EH (cell line): ENCODE measurements at regions not wholly inside any gene's neighbourhood (a gene's known extent, or its start where the extent isn't known, plus 50 kb on each side); places are given as distances from the start of the nearest gene placed in this dataset.
"Not testable (repeated sequence)": the region's sequence is repeated elsewhere in the genome, so short reads cannot be mapped to it uniquely, and the experiment has no call there.

Experiments used
- DNase-seq: peaks from one replicate; pipeline ENCODE4 v3.0.0-alpha.2; 2015; ENCODE audit warnings: low read depth

DNA sequence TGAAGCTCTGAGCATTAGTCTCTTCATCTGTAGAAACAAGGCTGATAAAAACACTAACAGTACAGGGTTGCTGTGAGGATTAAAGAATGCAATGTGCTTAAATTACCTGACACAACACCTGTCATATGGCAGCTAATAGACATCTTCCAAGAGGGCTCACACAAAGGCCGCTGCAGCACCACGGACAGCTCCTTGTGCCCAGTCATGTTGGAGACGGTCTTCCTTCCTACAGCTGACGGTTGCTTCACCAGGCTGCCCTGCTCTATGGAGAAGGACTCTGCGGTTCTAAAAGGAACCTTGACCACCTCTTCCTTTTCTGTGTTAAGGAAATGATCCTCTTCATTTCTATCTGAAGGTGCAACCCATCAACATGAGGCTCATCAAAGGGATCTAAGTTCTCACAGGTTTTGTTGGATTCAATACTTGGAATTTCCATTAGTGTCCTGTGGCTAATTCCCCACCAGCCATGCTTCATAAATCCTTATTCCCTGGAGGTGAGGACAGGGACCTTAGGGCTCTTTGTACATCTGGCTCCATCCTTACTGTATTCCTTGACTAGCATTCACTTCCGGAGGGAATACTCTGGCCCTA, 138.9 kb upstream of the CES5A start:
- peak; percentile 46 for DNase-seq

DNA sequence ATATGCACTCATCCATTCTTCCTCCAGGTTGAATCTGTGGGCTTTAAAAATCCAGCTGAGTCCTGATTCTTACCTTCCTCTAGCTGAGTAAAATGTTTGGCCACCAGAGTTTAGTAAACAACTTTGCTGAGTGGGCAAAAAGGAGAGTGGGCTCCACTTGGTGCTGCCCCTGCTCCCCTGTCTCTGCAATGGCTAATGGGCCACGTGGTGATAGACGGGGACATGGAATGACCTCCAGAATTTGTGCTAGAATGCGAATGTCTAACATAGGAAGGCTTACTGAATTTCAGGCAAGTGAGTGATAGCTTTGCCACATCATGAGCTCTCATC, 137.3 kb upstream of the CES5A start:
- DNase-seq, result no peak

DNA sequence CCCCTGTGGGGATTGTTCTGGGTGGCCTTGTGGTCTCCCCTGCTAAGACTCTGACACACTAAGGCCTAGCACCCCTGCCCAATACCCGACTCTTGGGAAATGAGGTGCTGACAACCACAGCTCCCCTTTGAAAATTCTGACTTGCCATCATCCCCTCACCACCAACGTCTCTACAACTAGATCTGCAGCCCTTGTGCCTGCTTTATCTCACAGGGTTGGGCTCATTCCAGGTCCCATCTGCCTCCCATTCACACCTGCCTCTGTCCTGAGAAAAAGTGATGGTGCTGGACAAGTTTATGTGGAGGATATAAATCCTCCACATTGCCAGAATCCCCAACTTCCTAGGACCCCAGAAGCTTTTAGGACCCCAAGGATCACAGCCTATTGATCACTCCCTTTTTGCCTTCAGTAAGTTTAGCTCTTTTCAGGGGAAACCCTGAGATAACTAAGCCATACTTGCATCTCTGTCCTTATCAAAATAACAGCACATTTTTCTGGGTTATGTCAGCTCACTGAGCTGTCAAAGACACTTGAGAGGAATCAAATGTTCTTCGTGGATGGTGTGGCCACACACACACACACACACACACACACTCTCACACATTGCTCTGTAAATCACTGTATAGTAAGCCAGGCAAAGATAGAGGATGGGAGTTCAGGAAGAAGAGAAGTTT, 136.8 kb upstream of the CES5A start:
- DNase-seq, result no peak

DNA sequence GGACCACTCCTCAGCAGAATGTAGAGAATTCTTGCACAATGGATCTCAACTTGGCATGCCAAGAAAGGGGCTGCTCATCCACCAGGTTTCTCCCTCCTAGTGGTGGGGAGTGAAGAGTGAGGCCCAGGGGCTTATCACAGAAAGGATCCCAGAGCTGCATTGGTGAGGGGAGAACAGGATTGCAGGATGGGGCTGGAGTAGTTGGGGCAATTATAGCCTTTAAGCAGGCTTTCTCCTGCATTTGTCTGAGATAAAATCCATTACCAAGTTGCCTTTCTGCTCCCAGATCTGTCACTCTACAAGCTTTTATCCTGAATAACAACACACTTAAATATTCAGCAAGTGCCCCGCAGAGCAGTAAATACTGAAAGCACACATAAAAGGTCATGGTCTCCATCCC, 130.8 kb upstream of the CES5A start:
- DNase-seq, result no peak

DNA sequence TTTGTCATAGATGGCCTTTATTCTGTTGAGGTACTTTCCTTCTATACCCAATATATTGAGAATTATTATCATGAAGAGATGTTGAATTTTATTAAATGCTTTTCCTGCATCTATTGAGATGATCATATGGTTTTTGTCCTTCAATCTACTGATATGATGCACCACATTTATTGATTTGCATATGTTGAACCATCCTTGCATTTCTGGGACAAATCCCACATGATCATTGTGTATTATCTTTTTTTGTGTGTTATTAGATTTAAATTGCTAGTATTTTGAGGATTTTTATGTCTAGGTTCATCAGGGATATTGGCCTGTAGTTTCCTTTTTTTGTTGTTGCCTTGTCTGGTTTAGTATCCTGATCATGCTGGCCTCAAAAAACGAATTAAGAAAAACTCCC, 124.5 kb upstream of the CES5A start:
- no peak for DNase-seq

DNA sequence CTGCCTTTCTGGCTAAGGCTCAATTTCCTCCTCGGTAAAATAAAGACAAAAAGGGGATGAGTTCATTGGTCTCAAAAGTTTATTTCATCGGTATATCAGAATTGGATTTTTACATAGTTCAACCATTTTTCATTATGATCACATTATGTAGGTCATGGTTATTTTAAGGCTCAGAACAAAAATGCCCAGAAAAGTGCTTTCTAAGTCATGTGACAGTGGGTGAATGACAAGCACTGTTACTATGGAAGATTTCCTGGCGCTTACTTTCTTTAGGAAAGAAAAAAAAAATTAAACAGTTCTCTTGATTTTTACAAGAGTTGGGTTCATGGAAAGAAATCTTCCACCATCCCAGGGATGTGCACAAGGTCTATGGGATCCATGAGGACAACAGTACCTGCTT, 117.9 kb upstream of the CES5A start:
- DNase-seq, result no peak

DNA sequence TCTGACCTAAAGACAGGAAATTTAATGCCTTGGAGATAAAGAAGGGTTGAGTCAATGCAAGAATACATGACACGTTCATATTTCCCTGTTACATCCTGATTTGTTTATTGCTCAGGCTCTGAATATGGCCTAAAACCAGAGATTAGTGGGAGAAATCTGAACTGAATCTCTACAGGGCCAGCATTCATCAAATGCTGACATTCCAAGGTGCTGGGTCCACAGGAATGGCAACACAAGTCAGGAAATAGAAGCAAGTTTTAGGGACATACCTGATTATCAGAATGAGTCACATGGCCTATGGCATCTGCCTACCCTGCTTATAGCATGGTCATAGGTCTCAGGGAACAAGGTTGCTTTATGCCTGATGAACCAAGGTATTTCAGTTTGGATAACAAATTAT, 117.4 kb upstream of the CES5A start:
- no peak for DNase-seq

DNA sequence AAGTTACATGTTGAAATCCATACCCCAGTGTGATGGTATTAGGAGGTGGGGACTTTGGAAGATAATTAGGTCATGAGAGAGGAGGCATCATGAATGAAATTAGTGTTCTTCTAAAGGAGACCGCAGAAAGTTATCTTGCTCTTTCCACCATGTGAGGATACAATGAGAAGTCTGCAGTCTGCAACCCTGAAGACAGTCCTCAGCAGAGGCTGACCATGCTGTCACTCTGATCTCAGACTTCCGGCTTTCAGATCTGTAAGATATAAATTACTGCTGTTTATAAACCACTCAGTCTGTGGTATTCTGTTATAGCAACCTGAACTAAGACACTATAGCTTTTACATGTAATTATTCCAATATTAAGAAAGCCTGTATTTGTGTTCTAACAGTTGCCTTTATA, 116.7 kb upstream of the CES5A start:
- DNase-seq, result no peak

DNA sequence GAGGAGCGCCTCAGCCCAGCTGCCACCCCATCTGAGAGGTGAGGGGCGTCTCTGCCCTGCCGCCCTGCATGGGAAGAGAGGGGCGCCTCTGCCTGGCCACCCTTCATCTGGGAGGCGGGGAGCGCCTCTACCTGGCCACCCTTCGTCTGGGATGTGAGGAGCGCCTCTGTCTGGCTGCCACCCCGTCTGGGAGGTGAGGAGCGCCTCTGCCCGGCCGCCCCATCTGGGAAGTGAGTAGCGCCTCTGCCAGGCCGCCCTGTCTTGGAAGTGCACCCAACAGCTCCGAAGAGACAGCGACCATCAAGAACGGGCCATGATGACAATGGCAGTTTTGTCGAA, 114.4 kb upstream of the CES5A start:
- DNase-seq, result no peak

DNA sequence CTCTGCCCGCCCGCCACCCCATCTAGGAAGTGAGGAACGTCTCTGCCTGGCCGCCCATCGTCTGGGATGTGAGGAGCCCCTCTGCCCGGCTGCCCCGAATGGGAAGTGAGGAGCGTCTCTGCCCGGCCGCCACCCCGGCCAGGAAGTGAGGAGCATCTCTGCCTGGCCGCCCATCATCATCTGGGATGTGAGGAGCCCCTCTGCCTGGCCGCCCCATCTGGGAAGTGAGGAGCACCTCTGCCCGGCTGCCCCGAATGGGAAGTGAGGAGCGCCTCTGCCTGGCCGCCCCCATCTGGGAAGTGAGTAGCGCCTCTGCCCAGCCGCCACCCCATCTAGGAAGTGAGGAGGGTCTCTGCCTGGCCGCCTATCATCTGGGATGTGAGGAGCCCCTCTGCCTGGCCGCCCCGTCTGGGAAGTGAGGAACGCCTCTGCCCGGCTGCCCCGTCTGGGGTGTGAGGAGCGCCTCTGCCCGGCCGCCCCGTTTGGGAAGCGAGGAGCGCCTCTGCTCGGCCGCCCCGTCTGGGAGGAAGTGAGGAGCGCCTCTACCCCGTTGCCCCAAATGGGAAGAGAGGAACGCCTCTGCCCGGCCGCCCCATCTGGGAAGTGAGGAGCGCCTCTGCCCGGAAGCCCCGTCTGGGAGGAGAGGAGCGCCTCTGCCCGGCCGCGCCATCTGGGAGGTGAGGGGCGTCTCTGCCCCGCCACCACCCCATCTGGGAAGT, 113.8 kb upstream of the CES5A start:
- DNase-seq, result not testable (repeated sequence)

DNA sequence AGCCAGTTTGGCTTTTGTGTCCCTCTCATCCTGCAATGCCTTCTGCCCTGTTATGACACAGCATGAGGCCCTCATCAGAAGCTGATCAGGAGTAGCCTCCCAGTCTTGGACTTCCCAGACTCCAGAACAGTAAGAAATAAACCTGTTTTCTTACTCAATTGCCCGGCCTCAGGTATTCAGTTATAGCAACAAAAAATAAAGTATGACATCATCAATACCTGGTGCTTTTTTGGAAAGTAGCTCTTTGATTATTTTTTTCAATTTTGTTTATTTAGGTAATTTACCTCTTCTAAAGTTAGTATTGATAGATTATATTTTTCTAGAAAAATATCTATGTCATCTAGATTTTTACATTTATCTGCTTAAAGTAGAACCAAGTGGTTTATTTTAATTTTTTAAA, 112.8 kb upstream of the CES5A start:
- DNase-seq, result no peak

DNA sequence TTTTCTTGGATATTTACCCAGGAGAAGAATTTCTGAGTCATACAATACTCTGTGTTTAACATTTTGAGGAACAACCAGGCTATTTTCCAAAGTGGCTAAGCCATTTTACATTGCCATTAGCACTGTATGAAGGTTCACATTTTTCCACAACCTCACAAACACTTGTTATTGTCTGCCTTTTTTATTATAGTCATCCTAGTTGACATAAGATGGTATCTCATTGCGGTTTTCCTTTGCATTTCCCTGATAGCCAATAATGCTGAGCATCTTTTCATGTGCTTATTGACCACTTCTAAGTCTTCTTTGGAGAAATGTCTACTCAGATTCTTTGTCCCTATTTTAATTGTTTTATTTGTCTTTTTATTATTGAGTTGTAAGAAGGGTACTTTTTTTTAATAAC, 107.4 kb upstream of the CES5A start:
- DNase-seq, result peak; percentile 2

DNA sequence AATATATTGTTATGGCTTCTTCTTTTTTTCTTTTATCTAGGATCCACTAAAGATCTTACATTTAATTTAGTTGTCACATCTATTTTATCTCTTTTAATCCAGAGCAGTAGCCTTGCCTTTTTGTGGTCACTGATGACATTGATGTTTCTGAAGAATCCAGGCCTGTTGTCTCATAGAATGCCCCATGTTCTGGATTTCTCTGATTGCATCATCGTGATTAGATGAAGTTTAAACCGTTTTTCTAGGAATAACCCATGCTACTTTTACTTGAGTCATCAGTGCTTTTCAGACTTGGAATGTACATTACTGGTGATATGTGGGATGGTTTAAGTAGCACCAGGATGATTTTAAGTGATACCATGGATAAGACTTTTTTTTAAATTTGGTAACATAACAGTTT, 106.4 kb upstream of the CES5A start:
- peak; percentile 16 for DNase-seq

DNA sequence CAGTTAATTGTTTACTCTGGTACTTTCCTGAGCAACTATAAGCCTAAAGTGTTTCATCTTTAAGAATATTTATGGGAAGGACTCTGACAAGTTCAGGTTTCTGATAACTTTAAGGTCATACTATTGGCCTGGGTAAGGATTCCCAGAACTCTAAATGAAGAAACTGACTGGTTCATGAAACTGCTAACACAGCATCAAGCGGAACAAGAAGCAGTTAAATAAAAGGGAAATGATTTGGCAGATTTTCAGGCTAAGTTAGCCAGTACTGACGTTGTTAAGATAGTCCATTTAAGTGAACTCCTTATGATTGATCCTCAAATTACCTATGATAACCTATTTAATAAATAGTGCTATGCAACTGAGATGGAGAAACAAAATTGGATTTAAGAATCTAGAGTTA, 101.6 kb upstream of the CES5A start:
- no peak for DNase-seq

DNA sequence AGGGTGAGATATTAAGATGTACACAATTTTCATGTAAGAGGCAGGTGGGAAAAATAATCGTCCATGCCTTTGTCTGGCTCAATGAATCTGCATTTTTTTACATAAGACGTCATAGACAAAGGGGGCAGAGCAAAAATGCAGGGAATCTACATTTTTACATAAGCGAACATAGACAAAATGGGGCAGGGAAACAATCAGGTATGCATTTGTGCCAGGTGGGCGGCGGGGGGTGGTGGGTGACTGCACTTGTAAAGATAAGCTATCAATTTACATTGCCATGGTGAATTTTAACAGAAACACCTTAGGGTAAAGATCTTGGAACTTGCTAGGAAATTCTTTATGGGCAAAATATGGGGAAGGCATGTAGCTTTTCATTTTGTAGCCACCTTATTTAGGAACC, 96.3 kb upstream of the CES5A start:
- no peak for DNase-seq

DNA sequence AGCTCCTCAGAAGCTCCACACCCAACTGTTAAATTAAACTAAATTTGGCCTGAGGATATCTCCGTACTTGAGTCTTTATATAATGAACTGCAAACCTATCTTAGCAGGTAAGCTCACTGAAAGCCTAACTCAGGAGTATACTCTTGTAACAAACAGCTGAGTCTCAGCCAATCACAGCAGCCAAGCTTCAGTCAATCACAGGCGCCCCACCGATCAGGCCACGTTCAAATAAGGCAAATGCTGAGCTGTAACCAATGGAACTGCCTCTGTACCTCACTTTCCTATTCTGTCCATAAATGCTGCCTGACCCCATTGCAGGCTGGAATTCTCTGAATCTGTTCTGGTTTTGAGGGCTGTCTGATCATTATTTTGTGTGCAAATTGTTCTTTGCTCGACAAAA, 93.0 kb upstream of the CES5A start:
- no peak for DNase-seq

DNA sequence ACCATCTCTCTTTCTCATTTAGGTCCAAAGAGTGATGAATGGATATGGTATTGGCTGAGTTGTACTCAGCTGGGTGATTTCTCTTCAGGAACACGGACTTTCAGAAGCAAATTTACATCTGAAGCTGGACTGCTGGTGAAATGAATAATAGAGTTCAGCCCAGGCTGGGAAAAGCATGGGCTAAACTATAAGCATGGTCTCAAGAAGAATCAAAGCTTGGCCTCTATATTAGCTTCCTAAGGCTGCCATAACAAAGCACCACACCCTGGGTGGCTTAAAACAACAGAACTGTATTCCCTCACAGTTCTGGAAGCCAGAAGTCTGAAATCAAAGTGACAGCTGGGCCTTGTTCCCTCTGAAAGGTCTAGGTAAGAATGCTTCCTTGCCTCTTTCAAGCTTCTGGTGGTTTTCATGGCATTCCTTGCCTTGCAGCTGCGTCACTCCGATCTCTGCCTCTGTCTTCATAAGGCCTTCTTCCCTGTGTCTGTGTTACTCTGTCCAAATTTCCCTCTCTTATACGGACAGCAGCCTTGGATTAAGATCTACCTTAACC, 89.8 kb upstream of the CES5A start:
- DNase-seq, result no peak

DNA sequence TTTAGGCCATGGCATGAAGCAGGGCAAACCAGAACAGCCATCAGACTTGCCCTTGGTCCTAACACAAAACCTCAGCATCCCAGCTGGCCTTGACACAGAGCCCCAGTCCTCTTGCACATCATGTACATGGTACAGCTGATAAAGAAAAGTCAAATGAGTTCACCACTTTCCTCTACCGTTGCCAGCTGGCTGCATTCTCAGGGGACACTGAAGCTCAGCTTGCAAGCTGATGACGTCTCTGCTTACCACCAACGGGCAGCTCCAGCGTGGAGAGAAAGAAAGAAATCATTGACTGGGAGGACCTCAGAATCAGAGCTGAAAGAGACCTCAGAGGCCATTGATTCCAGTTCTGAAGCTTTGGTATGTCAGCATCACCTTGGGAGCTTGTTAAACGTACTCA, 80.7 kb upstream of the CES5A start:
- DNase-seq, result peak; percentile 13

DNA sequence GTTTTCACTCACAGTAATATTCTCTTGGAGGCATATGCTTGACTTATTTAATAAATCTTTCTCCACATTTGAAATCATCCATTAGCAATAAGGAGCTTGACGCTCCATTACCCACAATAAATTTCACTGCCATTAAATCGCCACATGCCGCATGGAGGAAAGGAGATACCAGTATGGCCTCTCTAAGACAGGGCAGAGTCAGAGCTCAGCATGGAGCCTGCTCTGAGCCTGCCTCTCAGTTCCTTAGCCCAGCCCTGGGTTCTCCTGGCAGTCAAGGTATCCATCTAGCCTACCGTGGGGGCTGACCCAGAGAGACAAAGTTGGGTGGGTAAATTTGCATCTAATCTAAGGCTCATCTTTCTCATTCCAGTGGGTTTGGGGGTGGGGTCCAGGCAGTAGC, 80.3 kb upstream of the CES5A start:
- no peak for DNase-seq

DNA sequence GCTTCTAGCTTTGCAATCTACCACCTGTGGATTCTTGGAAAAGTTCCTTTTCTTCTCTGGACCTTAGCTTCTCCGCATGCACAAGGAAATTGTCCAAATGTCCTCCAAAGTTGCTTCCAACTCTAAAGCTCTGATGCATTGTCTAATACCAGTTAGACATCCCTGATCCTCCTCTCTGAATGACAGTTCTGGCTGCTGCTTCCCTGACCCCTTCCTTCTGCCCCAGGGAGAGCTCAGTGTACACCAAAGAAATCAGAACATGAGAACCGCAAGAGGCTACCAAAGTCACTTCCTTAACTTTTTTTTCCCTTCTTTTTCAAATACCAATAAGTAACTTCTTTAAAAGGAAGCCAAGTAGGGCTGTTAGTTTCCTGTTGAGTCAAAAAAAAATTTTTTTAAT, 79.7 kb upstream of the CES5A start:
- no peak for DNase-seq

DNA sequence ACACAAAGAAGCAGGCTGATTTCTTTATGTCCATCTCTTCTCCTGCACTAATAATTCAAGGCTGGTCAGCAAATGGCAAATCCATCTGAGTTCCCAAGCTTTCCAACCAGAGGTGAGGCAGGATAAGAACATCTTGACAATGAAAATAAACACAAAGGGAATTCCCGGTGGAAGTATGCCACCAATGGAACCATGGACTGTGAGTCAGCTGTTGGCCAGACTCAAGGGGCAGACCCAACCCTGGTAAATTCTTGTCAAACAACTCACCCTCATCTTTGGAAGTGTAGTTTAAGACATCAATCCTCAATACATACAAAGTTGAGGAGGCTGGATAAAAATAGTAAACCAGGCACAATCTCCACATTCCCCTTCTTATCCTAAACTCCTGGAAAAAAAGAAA, 74.3 kb upstream of the CES5A start:
- peak; percentile 74 for DNase-seq

DNA sequence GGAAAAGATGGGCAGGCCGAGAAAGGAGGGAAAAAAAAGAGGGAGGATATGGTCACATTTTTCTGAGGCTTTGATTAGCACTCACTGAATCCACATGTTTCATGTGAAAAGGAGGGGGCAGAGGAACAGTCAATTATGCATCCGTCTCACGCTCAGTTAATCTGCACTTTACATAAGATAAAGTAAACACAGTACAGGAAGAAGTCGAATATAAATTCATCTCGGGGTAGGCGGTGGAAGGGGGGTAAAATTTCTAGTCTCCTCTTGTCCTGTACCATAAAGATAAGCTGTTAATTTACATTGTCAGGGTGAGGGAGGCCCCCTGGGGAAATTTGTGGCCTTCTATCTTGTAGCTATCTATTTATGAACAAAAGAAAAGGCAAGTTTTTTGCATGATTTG, 73.1 kb upstream of the CES5A start:
- no peak for DNase-seq

DNA sequence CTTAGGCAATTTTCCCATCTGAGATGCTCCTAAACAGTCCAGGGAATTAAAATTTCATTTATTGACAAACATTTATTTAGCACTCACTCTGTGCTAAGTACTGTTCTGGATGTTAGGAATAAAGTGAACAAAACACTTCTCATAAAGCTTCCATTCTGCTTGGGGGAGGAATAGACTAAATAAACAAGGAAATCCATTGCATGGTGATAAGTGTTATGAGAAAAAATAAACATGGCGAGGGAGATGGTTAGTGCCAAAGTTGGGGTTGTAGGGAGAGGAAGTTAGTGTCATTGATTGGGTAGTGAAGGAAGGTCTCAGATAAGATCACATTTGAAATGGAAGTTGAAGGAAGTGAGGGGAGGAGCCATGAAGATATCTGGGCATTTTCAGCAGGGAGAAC, 72.2 kb upstream of the CES5A start:
- DNase-seq, result no peak

DNA sequence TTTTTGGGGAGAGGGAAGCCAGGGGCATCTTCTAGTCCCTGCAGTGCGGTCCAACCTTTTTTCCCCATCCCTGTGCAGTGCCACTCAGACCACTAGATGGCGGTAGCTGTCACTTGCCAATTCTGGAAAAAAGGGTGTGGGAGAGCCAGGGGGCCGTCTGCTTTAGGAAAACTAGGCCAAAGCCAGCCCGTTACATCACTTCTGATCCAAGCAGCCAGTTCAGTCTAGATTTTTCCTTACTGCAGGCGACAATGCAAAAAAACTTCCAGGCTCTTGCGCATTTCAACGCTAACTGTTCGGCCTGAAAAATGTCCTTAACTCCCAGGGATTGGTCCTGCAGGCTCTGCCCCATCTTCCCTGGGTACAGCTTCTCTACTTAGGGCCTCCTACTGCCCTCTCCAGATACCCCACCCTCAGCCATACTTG, 69.2 kb upstream of the CES5A start:
- DNase-seq, result peak; percentile 68
